ENCODE measurements at regions not wholly inside any gene's neighbourhood (a gene's known extent, or its start where the extent isn't known, plus 50 kb on each side); places are given as distances from the start of the nearest gene placed in this dataset.
"Not testable (repeated sequence)": the region's sequence is repeated elsewhere in the genome, so short reads cannot be mapped to it uniquely, and the experiment has no call there.

- Mint-ChIP-seq H3K4me1 (peaks cover 10% of the 10 kb centered on the region), H3K36me3 (ENCODE audit: low read depth) (no peaks in the 10 kb centered on the region), H3K9me3 (no peaks in the 10 kb centered on the region), H3K4me3 (no peak overlapping the region), H3K27ac (no peak overlapping the region), H3K27me3 (ENCODE audit: insufficient read depth) (peaks cover 17% of the 10 kb centered on the region)
- no peak overlapping the region for H3K4me3 ChIP-seq (ENCODE audit: low read length)
- peaks cover 4% of the 10 kb centered on the region for H3K4me1 ChIP-seq (ENCODE audit: control insufficient read depth, insufficient read depth, low read length)
- H3K9me3 ChIP-seq (ENCODE audit: control insufficient read depth, low read length) = no peaks in the 10 kb centered on the region
- TF ChIP-seq CTCF (conservative IDR thresholded peaks at IDR 0.05) = no peak
- H3K27me3 ChIP-seq (ENCODE audit: control insufficient read depth, insufficient read depth, low read length, poor library complexity, severe bottlenecking) = peaks cover 18% of the 10 kb centered on the region
- WGBS, 2 experiments (ENCODE audit: insufficient coverage in 1 of 2, insufficient read length in 1 of 2) = 87 to 91% methylated on average over 4 of the region's 4 CpGs
- DNase-seq = no peak
- no peaks in the 10 kb centered on the region for H3K36me3 ChIP-seq (ENCODE audit: control insufficient read depth, insufficient read depth, low read length)
- H3K27ac ChIP-seq (ENCODE audit: low read depth, low read length) = no peak overlapping the region
- H3K9ac ChIP-seq (ENCODE audit: extremely low read depth, low read length, poor library complexity, severe bottlenecking) = no peak overlapping the region
Measured at GRCh38 chr3:197450810-197451209, 105.0 kb downstream of the BDH1 start.

GRCh38 chr3:197450308-197450707 lies 105.5 kb downstream of the BDH1 start:
- WGBS, 2 experiments (ENCODE audit: insufficient coverage in 1 of 2, insufficient read length in 1 of 2) = 75 to 77% methylated on average over 2 of the region's 2 CpGs
- H3K27ac Mint-ChIP-seq = no peak overlapping the region
- peaks cover 12% of the 10 kb centered on the region for H3K27me3 Mint-ChIP-seq (ENCODE audit: insufficient read depth)
- no peaks in the 10 kb centered on the region for H3K9me3 Mint-ChIP-seq
- no peaks in the 10 kb centered on the region for H3K36me3 ChIP-seq (ENCODE audit: control insufficient read depth, insufficient read depth, low read length)
- TF ChIP-seq CTCF (conservative IDR thresholded peaks at IDR 0.05) = no peak
- no peak for DNase-seq
- H3K4me3 ChIP-seq (ENCODE audit: low read length) = no peak overlapping the region
- H3K9ac ChIP-seq (ENCODE audit: extremely low read depth, low read length, poor library complexity, severe bottlenecking) = no peak overlapping the region
- H3K27ac ChIP-seq (ENCODE audit: low read depth, low read length) = no peak overlapping the region
- peaks cover 7% of the 10 kb centered on the region for H3K4me1 Mint-ChIP-seq
- no peaks in the 10 kb centered on the region for H3K9me3 ChIP-seq (ENCODE audit: control insufficient read depth, low read length)
- no peak overlapping the region for H3K4me3 Mint-ChIP-seq
- peaks cover 13% of the 10 kb centered on the region for H3K27me3 ChIP-seq (ENCODE audit: control insufficient read depth, insufficient read depth, low read length, poor library complexity, severe bottlenecking)
- H3K4me1 ChIP-seq (ENCODE audit: control insufficient read depth, insufficient read depth, low read length) = peaks cover 4% of the 10 kb centered on the region
- no peaks in the 10 kb centered on the region for H3K36me3 Mint-ChIP-seq (ENCODE audit: low read depth)

- 95 to 100% methylated on average over 2 to 3 of the region's 3 CpGs for WGBS, 2 experiments (ENCODE audit: insufficient coverage in 1 of 2, insufficient read length in 1 of 2)
- H3K36me3 Mint-ChIP-seq (ENCODE audit: low read depth); H3K4me3 ChIP-seq (ENCODE audit: low read length); H3K9me3 ChIP-seq (ENCODE audit: control insufficient read depth, low read length); H3K27me3 Mint-ChIP-seq (ENCODE audit: insufficient read depth); H3K27me3 ChIP-seq (ENCODE audit: control insufficient read depth, insufficient read depth, low read length, poor library complexity, severe bottlenecking); H3K36me3 ChIP-seq (ENCODE audit: control insufficient read depth, insufficient read depth, low read length); H3K4me3 Mint-ChIP-seq; H3K4me1 ChIP-seq (ENCODE audit: control insufficient read depth, insufficient read depth, low read length); H3K27ac ChIP-seq (ENCODE audit: low read depth, low read length); H3K27ac Mint-ChIP-seq; H3K9me3 Mint-ChIP-seq; DNase-seq; H3K4me1 Mint-ChIP-seq; H3K9ac ChIP-seq (ENCODE audit: extremely low read depth, low read length, poor library complexity, severe bottlenecking): not testable (repeated sequence)
Measured at GRCh38 chr3:197449181-197449580, 106.6 kb downstream of the BDH1 start.

DNA sequence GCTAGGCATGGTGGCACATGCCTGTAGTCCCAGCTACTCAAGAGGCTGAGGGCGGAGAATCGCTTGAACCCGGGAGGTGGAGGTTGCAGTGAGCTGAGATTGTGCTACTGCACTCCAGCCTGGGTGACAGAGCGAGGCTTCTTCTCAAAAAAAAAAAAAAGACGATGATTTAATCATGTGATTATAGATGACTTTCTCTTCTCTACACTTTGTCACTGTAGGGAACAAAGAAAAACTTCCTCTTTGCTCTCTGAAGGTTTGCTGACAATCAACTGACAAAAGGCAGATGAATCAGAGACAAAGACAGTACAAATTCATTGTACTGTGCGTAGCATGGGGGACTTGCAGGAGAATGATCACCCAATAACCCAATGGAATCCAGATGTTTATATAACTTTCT lies 108.0 kb downstream of the BDH1 start:
- H3K4me3 ChIP-seq (ENCODE audit: low read length); H3K4me1 Mint-ChIP-seq; H3K27ac Mint-ChIP-seq; H3K36me3 Mint-ChIP-seq (ENCODE audit: low read depth); H3K27me3 ChIP-seq (ENCODE audit: control insufficient read depth, insufficient read depth, low read length, poor library complexity, severe bottlenecking); H3K9me3 Mint-ChIP-seq; H3K4me3 Mint-ChIP-seq; H3K27ac ChIP-seq (ENCODE audit: low read depth, low read length); DNase-seq; H3K9ac ChIP-seq (ENCODE audit: extremely low read depth, low read length, poor library complexity, severe bottlenecking); H3K36me3 ChIP-seq (ENCODE audit: control insufficient read depth, insufficient read depth, low read length); H3K27me3 Mint-ChIP-seq (ENCODE audit: insufficient read depth); H3K9me3 ChIP-seq (ENCODE audit: control insufficient read depth, low read length); H3K4me1 ChIP-seq (ENCODE audit: control insufficient read depth, insufficient read depth, low read length): not testable (repeated sequence)
- 92% methylated on average over 3 of the region's 6 CpGs; no CpG with 5 or more reads in 1 of the 2 experiments for WGBS, 2 experiments (ENCODE audit: insufficient coverage in 1 of 2, insufficient read length in 1 of 2)
